ENCODE measurements at regions not wholly inside any gene's neighbourhood (a gene's known extent, or its start where the extent isn't known, plus 50 kb on each side); places are given as distances from the start of the nearest gene placed in this dataset.

- TF ChIP-seq CTCF (IDR thresholded peaks at IDR 0.05; ENCODE audit: low read depth, low read length, poor library complexity, severe bottlenecking) (no peak), EZH2phosphoT487 (IDR thresholded peaks at IDR 0.05; ENCODE audit: borderline replicate concordance, low read length) (no peak)
Observed at GRCh38 chr22:49486225-49486624, 341.4 kb downstream of the BRD1 start.
